ENCODE measurements at regions not wholly inside any gene's neighbourhood (a gene's known extent, or its start where the extent isn't known, plus 50 kb on each side); places are given as distances from the start of the nearest gene placed in this dataset.

- no peak for TF ChIP-seq EZH2 (IDR thresholded peaks at IDR 0.05; ENCODE audit: insufficient read depth, poor library complexity, severe bottlenecking)
- no peak for TF ChIP-seq EZH2phosphoT487 (IDR thresholded peaks at IDR 0.05; ENCODE audit: insufficient read depth, low read depth)
Observed at GRCh38 chr2:183935005-183935404, 663.3 kb upstream of the ZNF804A start.

Data from GM23248 (cell line).